GM12878 (cell line): ENCODE measurements at regions not wholly inside any gene's neighbourhood (a gene's known extent, or its start where the extent isn't known, plus 50 kb on each side); places are given as distances from the start of the nearest gene placed in this dataset.

Experiments
- ATAC-seq: fragments of 200-7000 bp; cut with Tn5 transposase; 3 replicates; pipeline ENCODE4 v1.9.1; 2020; ENCODE audit warnings: mild to moderate bottlenecking, moderate library complexity
- BruUV-seq: library from RNA; stranded (reverse); fragments of 400-500 nt; replicated peaks from 2 replicates; lab custom pipeline; 2021; lab: Mats Ljungman, UMichigan
- CTCF ChIA-PET: fragments of 300-600 bp; sonication (Branson Sonifier 250); formaldehyde crosslinking; extraction: SDS; loops from one replicate; lab custom pipeline; 2021; ENCODE audit warnings: inconsistent platforms; lab: Yijun Ruan, JAX
- POLR2A ChIA-PET: fragments of 350-600 bp; formaldehyde crosslinking; extraction: SDS; loops from one replicate; lab custom pipeline; 2021; ENCODE audit warnings: inconsistent platforms; lab: Charles Lee
- RAD21 ChIA-PET: fragments of 300-600 bp; sonication (Branson Sonifier 250); formaldehyde crosslinking; loops from one replicate; lab custom pipeline; 2023; ENCODE audit warnings: antibody characterized with exemption; ENCODE audit not compliant: unreplicated experiment; lab: Charles Lee
- SMC1A ChIA-PET: fragments of 300-600 bp; sonication (Branson Sonifier 250); formaldehyde crosslinking; loops from one replicate; lab custom pipeline; 2023; ENCODE audit not compliant: unreplicated experiment, uncharacterized antibody; lab: Charles Lee
- DNase-seq: peaks from one replicate; pipeline ENCODE4 v3.0.0-alpha.2; 2011; ENCODE audit warnings: low read depth, low spot score
- FAIRE-seq: peaks from 3 replicates; lab custom pipeline; 2011; peaks lifted over from hg19 to GRCh38; lab: Jason Lieb, UNC
- H2AFZ ChIP-seq: 2 replicates; pipeline ENCODE4 v1.6.0; 2011; ENCODE audit warnings: low read depth, low read length, control low read depth; ENCODE audit not compliant: control insufficient read depth
- H3K27ac ChIP-seq: 2 replicates; pipeline ENCODE4 v1.5.1; 2011; ENCODE audit warnings: control low read depth; ENCODE audit not compliant: control insufficient read depth, insufficient read depth
- H3K27me3 ChIP-seq, 2 experiments: replicated peaks in 1 of 2; 2 replicates each; pipeline versions ENCODE4 v1.6.0 to v1.6.1; 2011; ENCODE audit warnings: low read length in 1 of 2; ENCODE audit not compliant: control insufficient read depth in 2 of 2, insufficient read depth in 2 of 2
- H3K36me3 ChIP-seq, 2 experiments: 2 replicates each; pipeline ENCODE4 v1.5.1; 2011; ENCODE audit warnings: low read length in 1 of 2; ENCODE audit not compliant: control insufficient read depth in 2 of 2, insufficient read depth in 2 of 2
- H3K4me1 ChIP-seq: 2 replicates; pipeline ENCODE4 v1.6.1; 2011; ENCODE audit warnings: mild to moderate bottlenecking, low read length, moderate library complexity, mixed read lengths; ENCODE audit not compliant: control insufficient read depth, insufficient read depth
- H3K4me2 ChIP-seq: 2 replicates; pipeline ENCODE4 v1.6.0; 2011; ENCODE audit warnings: control low read depth; ENCODE audit not compliant: control insufficient read depth, insufficient read depth
- H3K4me3 ChIP-seq: fragments of 200-600 bp; sonication (generic); 2 replicates; pipeline ENCODE4 v1.5.1; 2016
- H3K79me2 ChIP-seq: 2 replicates; pipeline ENCODE4 v1.6.0; 2011; ENCODE audit warnings: low read length; ENCODE audit not compliant: control insufficient read depth, insufficient read depth
- H3K9ac ChIP-seq: 2 replicates; pipeline ENCODE4 v1.8.0; 2011; ENCODE audit warnings: low read length, control low read depth, mixed read lengths; ENCODE audit not compliant: control insufficient read depth, insufficient read depth
- H3K9me3 ChIP-seq: replicated peaks from 3 replicates; pipeline ENCODE4 v1.5.1; 2011; ENCODE audit warnings: mild to moderate bottlenecking, low read length; ENCODE audit not compliant: control insufficient read depth, insufficient read depth
- H4K20me1 ChIP-seq: 2 replicates; pipeline ENCODE4 v1.6.0; 2011; ENCODE audit not compliant: control insufficient read depth, insufficient read depth
- CHD2 ChIP-seq: IDR thresholded peaks from 2 replicates; pipeline ENCODE4 v1.6.1; 2011; ENCODE audit warnings: low read depth, low read length, improper control_type of control experiment, borderline replicate concordance
- GABPA ChIP-seq: IDR thresholded peaks from 2 replicates; pipeline ENCODE4 v1.6.1; 2014; ENCODE audit warnings: antibody characterized with exemption, low read depth, mild to moderate bottlenecking, inconsistent platforms
- IRF4 ChIP-seq: IDR thresholded peaks from 2 replicates; pipeline ENCODE4 v1.6.1; 2011; ENCODE audit warnings: low read depth, low read length
- SMARCA5 ChIP-seq: fragments of 450-650 bp; IDR thresholded peaks from 2 replicates; pipeline ENCODE4 v1.6.1; 2017; ENCODE audit warnings: mild to moderate bottlenecking
- SREBF2 ChIP-seq: IDR thresholded peaks from 2 replicates; pipeline ENCODE4 v1.6.1; 2012; ENCODE audit warnings: mild to moderate bottlenecking, low read length
- SUZ12 ChIP-seq: fragments of 200-600 bp; sonication (generic); IDR thresholded peaks from one replicate; pipeline ENCODE4 v1.6.1; 2018; ENCODE audit warnings: antibody characterized with exemption, mild to moderate bottlenecking; ENCODE audit not compliant: unreplicated experiment
- WRNIP1 ChIP-seq: IDR thresholded peaks from 2 replicates; pipeline ENCODE4 v1.6.1; 2011; ENCODE audit warnings: low read depth, low read length, improper control_type of control experiment, borderline replicate concordance
- WGBS: methylation state at CpG from one replicate; pipeline ENCODE4 v1.1.6; 2016; ENCODE audit warnings: low lambda C conversion rate; ENCODE audit not compliant: insufficient replicate concordance, insufficient coverage; ENCODE audit errors: missing lambda C conversion rate; 5-methylcytosine and 5-hydroxymethylcytosine counted together
- in situ Hi-C: fragments of 300-500 bp; cut with MboI; formaldehyde crosslinking; loops from 9 replicates; pipeline ENCODE4 v1.14.3; 2018; ENCODE audit warnings: mixed read lengths
- intact Hi-C: fragments of 100-400 bp; cut with micrococcal nuclease; formaldehyde crosslinking; loops from one replicate; pipeline ENCODE4 v1.14.2; 2022; ENCODE audit not compliant: unreplicated experiment
- TF ChIP-seq, protein P1 (sequence below): fragments of 450-650 bp; formaldehyde crosslinking; IDR thresholded peaks from 2 replicates; pipeline ENCODE4 v1.4.0; 2022; ENCODE audit warnings: mild to moderate bottlenecking, moderate library complexity

DNA sequence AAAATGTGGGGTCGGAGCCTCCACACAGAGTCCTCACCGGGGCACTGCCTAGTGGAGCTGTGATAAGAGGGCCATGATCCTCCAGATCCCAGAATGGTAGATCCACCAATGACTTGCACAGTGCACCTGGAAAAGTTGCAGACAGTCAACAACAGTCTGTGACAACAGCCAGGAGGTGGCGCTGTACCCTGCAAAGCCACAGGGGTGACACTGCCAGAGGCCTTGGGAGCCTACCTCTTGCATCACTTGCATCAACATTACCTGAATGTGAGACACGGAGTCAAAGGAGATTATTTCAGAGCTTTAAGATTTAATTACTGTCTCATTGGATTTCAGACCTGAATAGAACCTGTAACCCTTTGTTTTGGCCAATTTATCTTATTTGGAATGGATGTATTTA is 614.1 kb upstream of the CDH9 start:
- H3K79me2 ChIP-seq = no peaks in the 10 kb centered on the region
- POLR2A ChIA-PET = no interaction called here
- ATAC-seq = no peak
- in situ Hi-C loops (no loop called here), intact Hi-C loops (no loop called here)
- no peak overlapping the region for H3K4me3 ChIP-seq
- RAD21 ChIA-PET = no interaction called here
- no peaks in the 10 kb centered on the region for H3K27me3 ChIP-seq
- no peaks in the 10 kb centered on the region for H3K36me3 ChIP-seq
- TF ChIP-seq SUZ12 (no peak), IRF4 (no peak), SMARCA5 (no peak), SREBF2 (no peak), GABPA (no peak), WRNIP1 (no peak), CHD2 (no peak)
- TF ChIP-seq, protein P1, sequence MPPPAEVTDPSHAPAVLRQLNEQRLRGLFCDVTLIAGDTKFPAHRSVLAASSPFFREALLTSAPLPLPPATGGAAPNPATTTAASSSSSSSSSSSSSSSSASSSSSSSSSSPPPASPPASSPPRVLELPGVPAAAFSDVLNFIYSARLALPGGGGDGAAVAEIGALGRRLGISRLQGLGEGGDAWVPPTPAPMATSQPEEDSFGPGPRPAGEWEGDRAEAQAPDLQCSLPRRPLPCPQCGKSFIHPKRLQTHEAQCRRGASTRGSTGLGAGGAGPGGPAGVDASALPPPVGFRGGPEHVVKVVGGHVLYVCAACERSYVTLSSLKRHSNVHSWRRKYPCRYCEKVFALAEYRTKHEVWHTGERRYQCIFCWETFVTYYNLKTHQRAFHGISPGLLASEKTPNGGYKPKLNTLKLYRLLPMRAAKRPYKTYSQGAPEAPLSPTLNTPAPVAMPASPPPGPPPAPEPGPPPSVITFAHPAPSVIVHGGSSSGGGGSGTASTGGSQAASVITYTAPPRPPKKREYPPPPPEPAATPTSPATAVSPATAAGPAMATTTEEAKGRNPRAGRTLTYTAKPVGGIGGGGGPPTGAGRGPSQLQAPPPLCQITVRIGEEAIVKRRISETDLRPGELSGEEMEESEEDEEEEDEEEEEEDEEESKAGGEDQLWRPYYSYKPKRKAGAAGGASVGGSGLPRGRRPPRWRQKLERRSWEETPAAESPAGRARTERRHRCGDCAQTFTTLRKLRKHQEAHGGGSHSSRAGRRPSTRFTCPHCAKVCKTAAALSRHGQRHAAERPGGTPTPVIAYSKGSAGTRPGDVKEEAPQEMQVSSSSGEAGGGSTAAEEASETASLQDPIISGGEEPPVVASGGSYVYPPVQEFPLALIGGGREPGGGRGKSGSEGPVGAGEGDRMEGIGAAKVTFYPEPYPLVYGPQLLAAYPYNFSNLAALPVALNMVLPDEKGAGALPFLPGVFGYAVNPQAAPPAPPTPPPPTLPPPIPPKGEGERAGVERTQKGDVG (CRISPR knock-in tag) = no peak
- no peak overlapping the region for H3K9ac ChIP-seq
- no peak for FAIRE-seq
- no peaks in the 10 kb centered on the region for H3K9me3 ChIP-seq
- CTCF ChIA-PET = no interaction called here
- 5% methylated on average over 4 of the region's 4 CpGs for WGBS
- H3K4me2 ChIP-seq = no peak overlapping the region
- H3K4me1 ChIP-seq = no peaks in the 10 kb centered on the region
- H3K27ac ChIP-seq = no peak overlapping the region
- H4K20me1 ChIP-seq = no peaks in the 10 kb centered on the region
- no peak overlapping the region for H2AFZ ChIP-seq
- no peak for DNase-seq
- no TSS peak for BruUV-seq
- SMC1A ChIA-PET = no interaction called here
